DND-41 (cell line): ENCODE measurements at regions not wholly inside any gene's neighbourhood (a gene's known extent, or its start where the extent isn't known, plus 50 kb on each side); places are given as distances from the start of the nearest gene placed in this dataset.

Experiments
- EZH2 ChIP-seq: IDR thresholded peaks from 3 replicates; pipeline ENCODE4 v1.6.1; 2012; ENCODE audit warnings: borderline replicate concordance, low read depth, mild to moderate bottlenecking, moderate library complexity, low read length, inconsistent platforms; ENCODE audit not compliant: severe bottlenecking
- TF ChIP-seq, protein P1 (sequence below): IDR thresholded peaks from 2 replicates; pipeline ENCODE4 v1.5.1; 2012; ENCODE audit warnings: borderline replicate concordance, low read length, moderate library complexity, mild to moderate bottlenecking; ENCODE audit not compliant: poor library complexity, severe bottlenecking; ENCODE audit errors: extremely low read depth

DNA sequence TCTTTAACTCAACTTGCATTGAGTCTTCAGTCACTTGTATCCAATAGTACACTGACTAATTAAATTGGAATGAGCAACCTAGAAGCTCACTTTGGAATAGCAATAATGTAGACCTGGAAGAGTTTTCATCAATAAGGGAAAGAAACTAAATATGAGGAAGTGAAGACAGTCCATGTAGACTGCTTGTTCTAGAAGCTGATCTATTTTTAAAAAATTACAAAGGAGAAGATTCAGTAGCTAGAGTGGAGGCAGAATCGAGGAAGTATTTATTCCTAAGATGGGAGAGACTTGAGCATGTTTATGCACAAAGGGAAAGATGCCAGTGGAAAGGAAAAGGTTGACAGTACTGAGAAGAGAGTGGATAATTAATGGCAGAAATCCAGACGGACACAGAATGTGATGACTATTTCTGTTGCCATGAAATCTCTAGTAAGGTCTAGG is 156.3 kb upstream of the PDE3A start:
- TF ChIP-seq, protein P1, sequence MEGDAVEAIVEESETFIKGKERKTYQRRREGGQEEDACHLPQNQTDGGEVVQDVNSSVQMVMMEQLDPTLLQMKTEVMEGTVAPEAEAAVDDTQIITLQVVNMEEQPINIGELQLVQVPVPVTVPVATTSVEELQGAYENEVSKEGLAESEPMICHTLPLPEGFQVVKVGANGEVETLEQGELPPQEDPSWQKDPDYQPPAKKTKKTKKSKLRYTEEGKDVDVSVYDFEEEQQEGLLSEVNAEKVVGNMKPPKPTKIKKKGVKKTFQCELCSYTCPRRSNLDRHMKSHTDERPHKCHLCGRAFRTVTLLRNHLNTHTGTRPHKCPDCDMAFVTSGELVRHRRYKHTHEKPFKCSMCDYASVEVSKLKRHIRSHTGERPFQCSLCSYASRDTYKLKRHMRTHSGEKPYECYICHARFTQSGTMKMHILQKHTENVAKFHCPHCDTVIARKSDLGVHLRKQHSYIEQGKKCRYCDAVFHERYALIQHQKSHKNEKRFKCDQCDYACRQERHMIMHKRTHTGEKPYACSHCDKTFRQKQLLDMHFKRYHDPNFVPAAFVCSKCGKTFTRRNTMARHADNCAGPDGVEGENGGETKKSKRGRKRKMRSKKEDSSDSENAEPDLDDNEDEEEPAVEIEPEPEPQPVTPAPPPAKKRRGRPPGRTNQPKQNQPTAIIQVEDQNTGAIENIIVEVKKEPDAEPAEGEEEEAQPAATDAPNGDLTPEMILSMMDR: no peak
- no peak for TF ChIP-seq EZH2
